ENCODE measurements at regions not wholly inside any gene's neighbourhood (a gene's known extent, or its start where the extent isn't known, plus 50 kb on each side); places are given as distances from the start of the nearest gene placed in this dataset.

DNA sequence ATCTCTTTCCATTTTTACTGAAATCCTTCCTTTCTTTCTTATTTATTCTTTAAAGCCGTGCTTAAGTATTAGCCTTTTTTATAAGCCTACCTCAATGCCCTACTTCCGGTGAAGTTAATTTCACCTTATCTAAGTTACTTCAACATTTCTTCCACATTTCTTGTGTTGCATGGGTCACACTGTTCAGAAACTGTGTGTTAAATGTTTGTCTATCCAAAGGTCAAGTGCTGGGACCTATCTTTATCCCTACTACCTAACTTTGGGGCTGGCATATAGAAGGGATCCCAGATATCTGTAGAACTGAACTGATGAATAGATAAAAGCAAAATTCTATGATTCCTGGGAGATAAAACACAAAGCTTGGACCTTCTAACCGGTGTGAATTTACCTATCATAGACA, 332.3 kb upstream of the SATB1 start:
- no peak overlapping the region for H3K4me3 ChIP-seq (ENCODE audit: low read depth, low read length)
- TF ChIP-seq MYC (IDR thresholded peaks at IDR 0.05; ENCODE audit: low read depth, low read length) = no peak
- no peak for TF ChIP-seq POLR2A (IDR thresholded peaks at IDR 0.05; ENCODE audit: extremely low read depth, insufficient read length)
- TF ChIP-seq, protein P1, sequence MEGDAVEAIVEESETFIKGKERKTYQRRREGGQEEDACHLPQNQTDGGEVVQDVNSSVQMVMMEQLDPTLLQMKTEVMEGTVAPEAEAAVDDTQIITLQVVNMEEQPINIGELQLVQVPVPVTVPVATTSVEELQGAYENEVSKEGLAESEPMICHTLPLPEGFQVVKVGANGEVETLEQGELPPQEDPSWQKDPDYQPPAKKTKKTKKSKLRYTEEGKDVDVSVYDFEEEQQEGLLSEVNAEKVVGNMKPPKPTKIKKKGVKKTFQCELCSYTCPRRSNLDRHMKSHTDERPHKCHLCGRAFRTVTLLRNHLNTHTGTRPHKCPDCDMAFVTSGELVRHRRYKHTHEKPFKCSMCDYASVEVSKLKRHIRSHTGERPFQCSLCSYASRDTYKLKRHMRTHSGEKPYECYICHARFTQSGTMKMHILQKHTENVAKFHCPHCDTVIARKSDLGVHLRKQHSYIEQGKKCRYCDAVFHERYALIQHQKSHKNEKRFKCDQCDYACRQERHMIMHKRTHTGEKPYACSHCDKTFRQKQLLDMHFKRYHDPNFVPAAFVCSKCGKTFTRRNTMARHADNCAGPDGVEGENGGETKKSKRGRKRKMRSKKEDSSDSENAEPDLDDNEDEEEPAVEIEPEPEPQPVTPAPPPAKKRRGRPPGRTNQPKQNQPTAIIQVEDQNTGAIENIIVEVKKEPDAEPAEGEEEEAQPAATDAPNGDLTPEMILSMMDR (IDR thresholded peaks at IDR 0.05; ENCODE audit: low read depth, low read length) = no peak
- TF ChIP-seq, protein P2, sequence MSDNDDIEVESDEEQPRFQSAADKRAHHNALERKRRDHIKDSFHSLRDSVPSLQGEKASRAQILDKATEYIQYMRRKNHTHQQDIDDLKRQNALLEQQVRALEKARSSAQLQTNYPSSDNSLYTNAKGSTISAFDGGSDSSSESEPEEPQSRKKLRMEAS (IDR thresholded peaks at IDR 0.05; ENCODE audit: low read depth, low read length) = no peak
- no peak for DNase-seq (ENCODE audit: low read depth)

DNA sequence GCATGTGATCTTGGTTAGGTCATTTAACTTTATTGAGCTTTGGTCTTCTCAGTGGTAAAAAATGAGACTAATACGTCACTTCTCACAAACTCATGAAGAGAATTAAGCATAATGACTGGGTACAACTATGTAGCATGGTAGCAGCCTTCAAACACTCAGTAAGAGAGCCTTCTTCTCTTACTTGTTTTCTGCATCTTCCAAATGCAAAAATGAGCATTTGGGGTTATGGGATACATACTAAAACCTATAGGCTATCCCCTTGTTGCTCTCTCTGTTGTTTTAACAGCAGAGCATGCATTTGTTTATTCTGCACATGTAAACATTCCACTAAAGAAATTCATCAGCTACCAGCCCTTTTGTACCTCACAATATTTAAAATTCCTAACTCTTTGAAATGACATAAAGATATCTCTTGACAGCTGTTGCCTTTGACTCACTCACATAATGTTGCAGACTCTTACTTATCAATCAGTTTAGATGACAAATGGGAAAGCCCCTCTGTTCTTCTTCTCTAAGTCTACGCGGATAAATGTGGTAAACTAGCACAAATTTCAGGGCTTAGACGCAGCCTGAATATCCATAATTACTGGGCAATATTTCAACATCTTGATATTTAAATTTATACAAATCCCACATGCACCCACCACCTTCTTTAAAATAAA, 327.3 kb upstream of the SATB1 start:
- no peak for DNase-seq (ENCODE audit: low read depth)
- TF ChIP-seq POLR2A (IDR thresholded peaks at IDR 0.05; ENCODE audit: extremely low read depth, insufficient read length) (no peak), MYC (IDR thresholded peaks at IDR 0.05; ENCODE audit: low read depth, low read length) (no peak)
- TF ChIP-seq, protein P1 (IDR thresholded peaks at IDR 0.05; ENCODE audit: low read depth, low read length) = no peak
- TF ChIP-seq, protein P2 (IDR thresholded peaks at IDR 0.05; ENCODE audit: low read depth, low read length) = no peak
- no peak overlapping the region for H3K4me3 ChIP-seq (ENCODE audit: low read depth, low read length)

DNA sequence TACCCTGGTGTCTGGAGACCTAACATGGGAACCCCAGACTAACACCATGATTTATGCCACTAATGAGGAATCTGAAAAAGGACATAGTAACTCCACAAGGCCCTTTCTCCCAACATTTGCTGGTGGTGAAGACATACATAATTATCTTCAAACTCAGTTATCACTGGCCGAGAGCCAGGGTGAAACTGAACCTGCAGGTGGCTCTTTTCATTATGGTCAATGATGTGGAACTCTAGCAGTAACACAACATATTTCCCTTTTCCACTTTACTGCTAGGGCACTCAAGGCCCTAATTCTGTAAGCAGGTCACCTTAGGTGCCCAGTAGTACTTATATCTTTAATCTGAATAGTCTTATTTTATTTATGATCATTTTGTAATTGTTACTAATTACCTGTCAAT, 326.4 kb upstream of the SATB1 start:
- H3K4me3 ChIP-seq (ENCODE audit: low read depth, low read length) = no peak overlapping the region
- TF ChIP-seq, protein P2 (IDR thresholded peaks at IDR 0.05; ENCODE audit: low read depth, low read length) = no peak
- TF ChIP-seq POLR2A (IDR thresholded peaks at IDR 0.05; ENCODE audit: extremely low read depth, insufficient read length) (no peak), MYC (IDR thresholded peaks at IDR 0.05; ENCODE audit: low read depth, low read length) (no peak)
- TF ChIP-seq, protein P1 (IDR thresholded peaks at IDR 0.05; ENCODE audit: low read depth, low read length) = no peak
- no peak for DNase-seq (ENCODE audit: low read depth)

DNA sequence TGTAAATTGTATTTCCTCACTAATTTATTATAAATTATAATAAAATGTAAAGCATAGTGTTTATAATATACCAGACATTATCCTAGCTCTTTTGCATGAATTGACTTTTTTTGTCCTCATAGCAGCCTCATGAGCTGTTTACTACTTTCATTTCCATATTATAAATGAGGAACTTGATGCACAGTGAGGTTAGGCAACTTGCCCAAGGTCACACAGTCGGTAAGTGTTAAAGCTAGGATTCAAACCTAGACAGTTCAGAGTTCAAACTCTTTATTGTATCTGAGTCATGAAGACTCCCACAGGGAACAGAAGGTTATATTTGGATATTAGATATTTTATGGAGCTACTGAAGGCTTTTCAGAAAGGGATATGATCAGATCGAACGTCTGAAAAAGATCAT, 322.2 kb upstream of the SATB1 start:
- peak; percentile 63 for DNase-seq (ENCODE audit: low read depth)
- no peak overlapping the region for H3K4me3 ChIP-seq (ENCODE audit: low read depth, low read length)
- TF ChIP-seq MYC (IDR thresholded peaks at IDR 0.05; ENCODE audit: low read depth, low read length) (no peak), POLR2A (IDR thresholded peaks at IDR 0.05; ENCODE audit: extremely low read depth, insufficient read length) (no peak)
- TF ChIP-seq, protein P1 (IDR thresholded peaks at IDR 0.05; ENCODE audit: low read depth, low read length) = no peak
- TF ChIP-seq, protein P2 (IDR thresholded peaks at IDR 0.05; ENCODE audit: low read depth, low read length) = no peak

DNA sequence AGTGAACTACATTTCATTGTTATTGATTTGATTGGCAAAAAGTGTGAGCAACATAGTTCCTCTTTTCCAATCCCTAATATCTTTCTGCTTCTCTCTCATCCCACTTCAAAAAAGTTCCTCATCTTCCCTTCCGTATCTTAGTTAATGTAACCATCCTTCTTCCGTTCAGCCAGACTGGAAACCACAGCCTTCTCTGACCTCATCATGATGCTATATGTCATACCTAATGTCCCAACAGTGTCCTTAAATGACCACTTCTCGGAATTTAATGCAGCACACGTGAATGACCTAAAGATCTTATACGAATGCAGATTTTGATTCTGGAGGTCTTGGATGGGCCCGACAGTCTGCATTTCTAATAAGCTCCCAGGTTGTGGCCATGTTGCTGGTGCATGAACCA, 320.3 kb upstream of the SATB1 start:
- TF ChIP-seq, protein P1 (IDR thresholded peaks at IDR 0.05; ENCODE audit: low read depth, low read length) = no peak
- TF ChIP-seq MYC (IDR thresholded peaks at IDR 0.05; ENCODE audit: low read depth, low read length) = no peak
- TF ChIP-seq, protein P2 (IDR thresholded peaks at IDR 0.05; ENCODE audit: low read depth, low read length) = no peak
- no peak for TF ChIP-seq POLR2A (IDR thresholded peaks at IDR 0.05; ENCODE audit: extremely low read depth, insufficient read length)
- DNase-seq (ENCODE audit: low read depth) = peak; percentile 79
- H3K4me3 ChIP-seq (ENCODE audit: low read depth, low read length) = no peak overlapping the region

All from NB4 (cell line).